GM12891 (cell line): ENCODE measurements at regions not wholly inside any gene's neighbourhood (a gene's known extent, or its start where the extent isn't known, plus 50 kb on each side); places are given as distances from the start of the nearest gene placed in this dataset.

Experiments used
- POLR2A ChIP-seq: IDR thresholded peaks from 2 replicates; pipeline ENCODE4 v1.6.1; 2011; ENCODE audit warnings: low read depth, low read length, control low read depth
- POLR2AphosphoS5 ChIP-seq: IDR thresholded peaks from 2 replicates; pipeline ENCODE4 v1.6.1; 2011; ENCODE audit warnings: low read depth, low read length, control low read depth
- SPI1 ChIP-seq: IDR thresholded peaks from 2 replicates; pipeline ENCODE4 v1.6.1; 2011; ENCODE audit warnings: low read depth, low read length, control low read depth
- TAF1 ChIP-seq: IDR thresholded peaks from 2 replicates; pipeline ENCODE4 v1.6.1; 2011; ENCODE audit warnings: low read depth, low read length, control low read depth

DNA sequence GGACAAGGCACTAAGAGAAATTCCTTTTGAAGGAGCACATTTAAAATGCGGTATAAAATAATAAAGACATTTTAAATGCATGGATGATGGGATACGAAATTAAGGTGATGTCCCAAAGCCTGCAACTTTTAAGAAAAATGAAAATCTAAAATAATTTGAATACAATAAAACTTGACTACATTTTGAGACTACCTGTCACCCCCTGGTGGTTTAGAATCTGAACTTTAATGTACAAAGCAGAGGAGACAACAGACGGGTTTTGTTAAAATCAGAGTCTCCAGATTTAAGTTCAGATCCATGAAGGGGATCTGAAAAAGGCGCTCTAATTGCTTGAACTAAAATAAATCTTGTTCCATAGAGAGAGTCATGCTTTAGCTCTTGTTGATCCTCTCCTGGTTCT lies 1129.3 kb upstream of the PCDH20 start:
- TF ChIP-seq POLR2AphosphoS5 (no peak), POLR2A (no peak), TAF1 (no peak), SPI1 (no peak)
